HG03432 (cell line): ENCODE measurements at regions not wholly inside any gene's neighbourhood (a gene's known extent, or its start where the extent isn't known, plus 50 kb on each side); places are given as distances from the start of the nearest gene placed in this dataset.

Experiments
- ATAC-seq: cut with Tn5 transposase; IDR thresholded peaks from one replicate; pipeline ENCODE4 v1.9.1; 2021; ENCODE audit warnings: mild to moderate bottlenecking, moderate library complexity; ENCODE audit not compliant: unreplicated experiment

GRCh38 chr5:121795511-121795910 is 56.2 kb upstream of the FTMT start:
- ATAC-seq: no peak

DNA sequence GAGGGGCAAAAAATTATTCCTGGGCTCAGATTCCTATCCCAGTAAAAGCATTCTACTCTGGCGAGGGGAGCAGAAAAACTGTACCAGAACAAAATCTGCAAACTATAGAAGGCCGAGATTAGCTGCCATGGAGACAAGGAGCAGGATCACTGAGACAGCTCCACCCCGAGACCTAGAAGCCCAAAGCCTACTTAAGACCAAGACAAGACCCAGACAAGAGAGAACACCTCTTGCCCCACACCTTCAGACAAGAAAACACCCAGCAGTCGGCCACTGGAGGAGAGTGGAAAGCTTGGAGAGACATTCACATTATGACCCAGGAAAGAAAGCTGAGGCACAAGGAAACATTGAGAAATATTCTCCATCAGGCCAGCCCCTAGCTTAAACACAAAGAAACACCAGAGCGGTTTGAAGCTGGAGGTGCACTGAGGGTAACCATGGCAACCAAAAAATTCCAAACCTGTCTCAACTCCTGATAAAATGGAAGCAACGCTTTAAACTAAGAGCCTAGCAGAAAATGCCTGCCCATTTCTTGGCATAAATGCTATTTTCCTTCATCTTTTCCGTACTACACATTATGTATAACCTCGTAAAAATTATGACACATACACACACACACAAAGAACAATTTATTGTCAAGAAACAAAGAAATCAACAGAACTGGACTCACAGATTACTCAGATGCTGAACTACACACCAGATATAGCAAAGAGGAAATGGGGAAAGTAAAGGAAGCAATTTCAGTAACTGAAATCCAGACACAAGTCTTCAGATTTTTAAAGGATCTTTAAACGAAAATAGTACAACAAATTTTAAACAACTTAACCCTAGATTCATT is 53.8 kb upstream of the FTMT start:
- ATAC-seq: no peak
